ENCODE measurements at regions not wholly inside any gene's neighbourhood (a gene's known extent, or its start where the extent isn't known, plus 50 kb on each side); places are given as distances from the start of the nearest gene placed in this dataset.
A peak's percentile ranks its signal among the peaks of the same experiment; 100 is the strongest.
"Not testable (repeated sequence)": the region's sequence is repeated elsewhere in the genome, so short reads cannot be mapped to it uniquely, and the experiment has no call there.

DNA sequence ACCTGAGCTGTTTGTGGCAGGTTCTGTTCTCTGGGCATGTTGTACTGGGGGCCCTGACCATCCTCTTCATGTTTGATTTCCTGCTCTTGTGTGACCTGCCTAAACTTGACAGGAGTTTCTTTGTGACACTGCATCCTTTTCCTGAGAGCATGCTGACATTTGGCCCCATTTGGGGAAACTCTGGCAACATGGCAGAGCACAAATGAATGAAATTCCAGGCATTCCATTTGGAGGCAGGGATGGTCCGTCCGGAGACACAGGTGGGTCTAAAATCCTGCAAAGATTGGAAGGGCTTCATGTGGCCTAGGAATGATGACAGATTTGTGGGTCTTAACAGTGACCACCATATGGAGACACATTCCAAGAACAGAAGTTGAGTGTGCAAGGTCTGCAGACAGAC is 184.0 kb downstream of the FCRL5 start:
- DNase-seq (ENCODE audit: low read depth) = no peak

DNA sequence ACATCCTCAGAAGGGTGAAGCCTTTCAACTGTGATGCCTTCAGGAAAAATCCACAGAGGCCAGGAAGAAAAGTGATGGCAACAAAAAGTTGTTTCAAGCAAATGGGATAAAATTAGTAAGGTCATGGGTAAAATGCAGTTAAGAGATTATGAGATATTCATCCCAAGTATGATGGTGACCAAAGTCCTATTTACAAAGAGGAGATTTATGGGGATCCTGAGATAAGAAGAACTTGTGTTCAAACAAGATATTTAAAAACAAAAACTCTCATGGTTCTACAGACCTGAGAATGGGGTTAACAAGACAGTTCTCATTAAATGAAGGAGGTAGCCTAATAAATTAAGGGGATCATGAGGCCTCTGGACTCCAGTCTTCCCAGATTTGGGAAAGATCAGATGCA is 184.4 kb downstream of the FCRL5 start:
- DNase-seq (ENCODE audit: low read depth) = no peak

GRCh38 chr1:157367091-157367739 is 185.1 kb downstream of the FCRL5 start:
- DNase-seq (ENCODE audit: low read depth) = no peak

GRCh38 chr1:157364612-157365011 is 187.7 kb downstream of the FCRL5 start:
- DNase-seq (ENCODE audit: low read depth) = no peak

GRCh38 chr1:157363660-157364140 is 188.6 kb downstream of the FCRL5 start:
- DNase-seq (ENCODE audit: low read depth) = peak; percentile 35

GRCh38 chr1:157360023-157360390 is 192.3 kb downstream of the FCRL5 start:
- no peak for DNase-seq (ENCODE audit: low read depth)

- peak; percentile 39 for DNase-seq (ENCODE audit: low read depth)
These were observed 192.8 kb downstream of the FCRL5 start for GRCh38 chr1:157359314-157360022.

- DNase-seq (ENCODE audit: low read depth) = no peak
These were observed 195.2 kb downstream of the FCRL5 start for GRCh38 chr1:157357111-157357510.

DNA sequence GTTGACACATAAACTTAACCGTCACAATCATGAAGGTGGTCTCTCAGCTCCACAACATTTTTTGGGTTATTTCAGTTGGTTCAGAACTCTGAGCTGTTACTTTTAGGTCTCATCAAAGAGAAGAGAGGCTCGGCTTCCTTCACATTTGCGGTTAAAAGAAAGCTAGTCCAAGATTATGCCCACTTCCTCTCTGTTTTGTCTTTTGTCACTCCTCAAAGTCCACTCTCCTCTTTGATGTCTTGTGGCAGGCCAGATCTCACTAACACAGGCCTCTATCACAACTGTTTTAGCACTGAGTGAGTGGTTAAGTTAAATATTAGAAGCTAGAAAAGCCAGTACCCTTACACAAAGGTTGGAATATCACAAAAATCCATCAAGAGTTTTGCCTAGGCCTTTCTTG is 195.7 kb downstream of the FCRL5 start:
- no peak for DNase-seq (ENCODE audit: low read depth)

DNA sequence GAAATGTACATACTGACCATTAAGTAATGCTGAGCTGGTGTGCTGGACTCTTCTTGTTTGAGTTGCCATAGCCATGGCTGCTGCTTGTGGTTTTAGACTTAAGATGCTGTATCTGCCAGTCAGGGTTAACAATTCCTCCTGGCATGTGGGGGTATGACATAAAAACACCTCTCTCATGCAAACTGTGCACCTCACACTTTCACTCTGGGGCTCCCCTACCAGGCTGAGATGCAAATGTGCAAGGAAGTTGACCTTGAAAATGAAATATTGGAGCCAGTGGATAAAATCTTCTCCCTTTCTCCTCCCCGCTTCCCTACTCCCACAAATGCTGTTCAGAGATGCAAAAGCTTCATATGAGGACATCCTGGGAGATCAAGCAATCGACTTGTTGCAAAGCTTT is 198.8 kb downstream of the FCRL5 start:
- no peak for DNase-seq (ENCODE audit: low read depth)

- DNase-seq (ENCODE audit: low read depth) = no peak
These were observed 199.4 kb downstream of the FCRL5 start for GRCh38 chr1:157352817-157353408.

- no peak for DNase-seq (ENCODE audit: low read depth)
These were observed 200.1 kb downstream of the FCRL5 start for GRCh38 chr1:157352216-157352615.

DNA sequence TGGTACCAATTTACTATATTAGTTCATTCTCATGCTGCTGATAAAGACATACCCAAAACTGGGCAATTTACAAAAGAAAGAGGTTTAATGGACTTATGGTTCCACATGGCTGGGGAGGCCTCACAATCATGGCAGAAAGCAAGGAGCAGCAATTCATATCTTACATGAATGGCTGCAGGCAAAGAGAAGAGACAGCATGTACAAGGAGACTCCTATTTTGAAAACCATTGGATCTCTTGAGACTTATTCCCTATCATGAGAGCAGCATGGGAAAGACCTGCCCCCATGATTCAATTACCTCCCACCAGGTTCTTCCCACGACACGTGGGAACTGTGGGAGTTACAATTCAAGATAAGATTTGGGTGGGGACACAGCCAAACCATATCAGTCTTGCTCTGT is 200.5 kb downstream of the FCRL5 start:
- DNase-seq (ENCODE audit: low read depth) = not testable (repeated sequence)

- DNase-seq (ENCODE audit: low read depth) = no peak
These were observed 203.5 kb downstream of the FCRL5 start for GRCh38 chr1:157348538-157349480.

GRCh38 chr1:157347506-157347905 is 204.8 kb downstream of the FCRL5 start:
- DNase-seq (ENCODE audit: low read depth) = no peak

- DNase-seq (ENCODE audit: low read depth) = not testable (repeated sequence)
These were observed 199.6 kb upstream of the ETV3 start for GRCh38 chr1:157337785-157338184.

DNA sequence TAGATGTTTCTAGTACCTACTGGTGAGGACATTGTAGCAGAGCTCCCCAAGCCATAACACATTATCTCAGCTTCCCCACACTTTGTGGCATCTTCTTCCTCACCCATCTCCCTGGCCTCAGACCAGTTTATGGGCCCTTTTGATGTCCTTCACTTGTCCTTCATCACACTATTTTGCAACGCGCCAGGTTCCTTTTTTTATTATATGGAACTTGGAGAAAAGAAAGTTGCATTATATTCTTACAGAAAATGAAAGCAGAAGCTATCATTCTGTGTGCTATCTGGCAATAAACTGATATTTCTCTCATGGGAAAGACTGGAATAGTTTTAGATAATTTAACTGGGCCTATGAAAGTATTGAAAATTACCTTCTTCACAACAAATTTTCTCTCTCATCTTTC is 196.9 kb upstream of the ETV3 start:
- no peak for DNase-seq (ENCODE audit: low read depth)

DNA sequence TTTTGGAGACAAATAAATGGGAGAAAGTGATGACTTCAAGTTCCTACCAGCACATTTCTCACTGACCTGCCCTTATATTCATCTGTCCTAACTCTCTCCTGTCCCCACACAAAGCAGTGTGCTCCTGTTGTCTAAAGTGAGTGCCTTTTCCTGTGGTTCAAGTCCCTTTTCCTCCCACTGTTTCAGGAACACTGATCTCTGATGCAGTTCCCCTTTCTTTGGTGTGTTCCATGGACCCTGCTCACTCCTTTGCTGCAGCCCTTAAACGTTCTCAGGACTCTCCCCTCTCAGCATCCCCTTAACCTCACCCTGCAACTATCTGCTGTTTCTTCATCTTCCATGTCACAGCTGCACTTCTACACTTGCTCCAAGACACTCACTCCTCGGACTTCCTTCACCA is 195.8 kb upstream of the ETV3 start:
- no peak for DNase-seq (ENCODE audit: low read depth)

GRCh38 chr1:157330177-157330576 is 192.0 kb upstream of the ETV3 start:
- DNase-seq (ENCODE audit: low read depth) = not testable (repeated sequence)

GRCh38 chr1:157328120-157328519 is 189.9 kb upstream of the ETV3 start:
- DNase-seq (ENCODE audit: low read depth) = not testable (repeated sequence)

GRCh38 chr1:157326173-157326859 is 188.1 kb upstream of the ETV3 start:
- no peak for DNase-seq (ENCODE audit: low read depth)

- DNase-seq (ENCODE audit: low read depth) = no peak
These were observed 187.0 kb upstream of the ETV3 start for GRCh38 chr1:157325220-157325619.
